Astrocyte of the spinal cord (primary cell): ENCODE measurements at regions not wholly inside any gene's neighbourhood (a gene's known extent, or its start where the extent isn't known, plus 50 kb on each side); places are given as distances from the start of the nearest gene placed in this dataset.

Experiments used
- DNase-seq: peaks from one replicate; pipeline ENCODE4 v3.0.0; 2011; ENCODE audit warnings: low read depth, low spot score
- H3K4me3 ChIP-seq: 2 replicates; pipeline ENCODE4 v1.5.1; 2011; ENCODE audit warnings: low read depth, mild to moderate bottlenecking, low read length, moderate library complexity
- in situ Hi-C: cut with HindIII; loops from 2 replicates; pipeline ENCODE4 v1.10.0; 2017; ENCODE audit warnings: low sequenced_read_pairs
- TF ChIP-seq, protein P1 (sequence below): IDR thresholded peaks from 2 replicates; pipeline ENCODE4 v1.5.1; 2012; ENCODE audit warnings: low read depth, mild to moderate bottlenecking, low read length, inconsistent platforms

- TF ChIP-seq, protein P1, sequence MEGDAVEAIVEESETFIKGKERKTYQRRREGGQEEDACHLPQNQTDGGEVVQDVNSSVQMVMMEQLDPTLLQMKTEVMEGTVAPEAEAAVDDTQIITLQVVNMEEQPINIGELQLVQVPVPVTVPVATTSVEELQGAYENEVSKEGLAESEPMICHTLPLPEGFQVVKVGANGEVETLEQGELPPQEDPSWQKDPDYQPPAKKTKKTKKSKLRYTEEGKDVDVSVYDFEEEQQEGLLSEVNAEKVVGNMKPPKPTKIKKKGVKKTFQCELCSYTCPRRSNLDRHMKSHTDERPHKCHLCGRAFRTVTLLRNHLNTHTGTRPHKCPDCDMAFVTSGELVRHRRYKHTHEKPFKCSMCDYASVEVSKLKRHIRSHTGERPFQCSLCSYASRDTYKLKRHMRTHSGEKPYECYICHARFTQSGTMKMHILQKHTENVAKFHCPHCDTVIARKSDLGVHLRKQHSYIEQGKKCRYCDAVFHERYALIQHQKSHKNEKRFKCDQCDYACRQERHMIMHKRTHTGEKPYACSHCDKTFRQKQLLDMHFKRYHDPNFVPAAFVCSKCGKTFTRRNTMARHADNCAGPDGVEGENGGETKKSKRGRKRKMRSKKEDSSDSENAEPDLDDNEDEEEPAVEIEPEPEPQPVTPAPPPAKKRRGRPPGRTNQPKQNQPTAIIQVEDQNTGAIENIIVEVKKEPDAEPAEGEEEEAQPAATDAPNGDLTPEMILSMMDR = no peak
- DNase-seq = no peak
- in situ Hi-C loops = no loop called here
- no peak overlapping the region for H3K4me3 ChIP-seq
Measured at GRCh38 chr13:31413516-31413915, 213.7 kb downstream of the B3GLCT start.

- H3K4me3 ChIP-seq = no peak overlapping the region
- no peak for DNase-seq
- in situ Hi-C loops = no loop called here
- TF ChIP-seq, protein P1 = no peak
Measured at GRCh38 chr13:31416066-31416465, 216.3 kb downstream of the B3GLCT start.

- in situ Hi-C loops = no loop called here
- H3K4me3 ChIP-seq = no peak overlapping the region
- TF ChIP-seq, protein P1 = no peak
- no peak for DNase-seq
Measured at GRCh38 chr13:31418186-31418585, 218.4 kb downstream of the B3GLCT start.

DNA sequence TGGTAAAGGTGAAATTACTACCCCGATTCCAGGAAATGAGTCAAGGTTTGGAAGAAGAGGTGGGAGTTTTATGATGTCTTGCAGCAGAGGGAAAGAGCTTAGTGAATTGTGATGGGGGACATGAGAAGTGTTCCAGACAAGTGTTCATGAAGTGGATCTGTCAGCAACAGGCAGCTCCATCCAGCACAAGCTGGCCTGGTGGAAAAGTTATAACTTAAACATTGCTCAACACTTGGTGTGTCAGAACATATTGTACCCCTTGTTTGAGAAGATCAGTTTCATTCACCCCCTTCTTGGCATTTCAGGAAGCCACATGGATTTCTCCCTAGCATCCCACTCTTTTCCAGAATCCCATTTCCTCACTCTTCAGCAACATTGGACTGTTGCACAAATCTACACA, 222.0 kb downstream of the B3GLCT start:
- in situ Hi-C loops = no loop called here
- DNase-seq = no peak
- TF ChIP-seq, protein P1 = no peak
- H3K4me3 ChIP-seq = no peak overlapping the region

GRCh38 chr13:31424130-31424729, 224.5 kb downstream of the B3GLCT start:
- H3K4me3 ChIP-seq = no peak overlapping the region
- in situ Hi-C loops = no loop called here
- TF ChIP-seq, protein P1 = peak; percentile 98
- peak; percentile 84 for DNase-seq

GRCh38 chr13:31426395-31426794, 226.6 kb downstream of the B3GLCT start:
- DNase-seq = no peak
- in situ Hi-C loops = no loop called here
- TF ChIP-seq, protein P1 = no peak
- no peak overlapping the region for H3K4me3 ChIP-seq
